ENCODE measurements at regions not wholly inside any gene's neighbourhood (a gene's known extent, or its start where the extent isn't known, plus 50 kb on each side); places are given as distances from the start of the nearest gene placed in this dataset.
A peak's percentile ranks its signal among the peaks of the same experiment; 100 is the strongest.

DNA sequence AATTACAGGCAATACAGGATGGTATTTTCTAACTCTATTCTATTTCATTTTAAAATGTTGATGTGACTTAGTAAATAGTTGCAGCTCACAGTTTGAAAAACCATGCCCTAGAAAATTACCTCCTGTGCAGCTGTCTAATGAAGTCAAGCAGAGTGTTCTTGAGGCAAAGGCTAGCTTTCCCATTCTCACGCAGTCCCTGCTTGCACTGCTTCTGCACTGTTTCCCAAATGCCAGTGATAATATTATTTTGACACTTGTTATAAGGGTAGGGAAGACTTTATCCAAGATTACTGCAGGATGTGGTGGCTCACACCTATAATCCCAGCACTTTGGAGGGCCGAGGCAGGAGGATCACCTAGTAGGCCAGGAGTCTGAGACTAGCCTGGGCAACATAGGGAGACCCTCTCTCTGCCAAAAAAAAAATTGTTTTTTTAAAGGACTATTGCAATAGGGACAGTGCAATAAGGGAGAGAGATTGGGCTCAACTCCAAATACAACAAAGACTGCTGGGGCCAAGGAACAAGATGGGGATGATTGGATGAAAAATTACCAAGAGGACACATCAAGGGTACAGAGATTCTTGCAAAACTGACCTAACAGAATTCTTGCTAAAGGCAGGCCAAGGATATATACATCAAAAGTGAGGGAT is 196.1 kb downstream of the LY86 start:
- DNase-seq, result no peak

DNA sequence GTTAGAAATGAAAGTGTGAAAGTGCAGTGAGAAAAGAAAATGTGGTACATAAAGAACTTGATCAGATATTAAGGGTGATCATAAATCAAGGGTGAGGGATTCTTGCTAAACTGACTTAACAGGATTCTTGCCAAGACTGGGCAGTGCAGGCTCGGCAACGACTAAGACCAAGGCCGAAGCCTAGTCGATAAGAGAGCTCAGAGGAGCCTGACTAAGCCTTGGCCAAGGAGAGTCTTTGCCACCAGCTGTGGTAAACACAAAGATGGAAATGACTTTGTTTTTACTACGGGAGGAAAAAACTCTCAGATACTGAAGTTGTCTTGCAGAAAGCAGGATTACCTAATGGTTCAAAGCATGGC is 196.6 kb downstream of the LY86 start:
- DNase-seq, result no peak

GRCh38 chr6:6788394-6789032 is 200.0 kb downstream of the LY86 start:
- DNase-seq, result no peak

DNA sequence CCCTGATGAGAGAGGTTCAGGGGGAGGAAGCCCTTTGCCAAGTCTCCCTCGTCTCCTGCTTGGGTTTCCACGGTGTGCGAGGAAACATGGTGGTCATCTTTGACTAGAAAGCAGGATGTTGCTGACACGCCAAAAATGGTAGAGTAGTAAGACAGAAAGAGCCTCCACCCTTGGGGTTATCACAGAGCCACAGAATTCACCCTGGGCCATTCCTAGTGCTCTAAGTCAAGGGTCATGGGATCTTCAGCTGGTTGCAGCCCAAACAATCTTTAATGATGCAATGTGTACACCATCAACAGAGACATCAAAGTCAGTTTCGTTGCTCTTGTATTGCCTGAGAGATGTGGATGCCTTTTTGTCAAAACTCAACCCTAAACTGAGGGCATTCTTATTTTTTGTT is 201.9 kb downstream of the LY86 start:
- no peak for DNase-seq

GRCh38 chr6:6790891-6791290 is 202.4 kb downstream of the LY86 start:
- DNase-seq, result no peak

- DNase-seq, result no peak
Measured at GRCh38 chr6:6793388-6794250, 205.1 kb downstream of the LY86 start.

GRCh38 chr6:6795393-6795792 is 206.9 kb downstream of the LY86 start:
- DNase-seq, result no peak

GRCh38 chr6:6796818-6797217 is 208.3 kb downstream of the LY86 start:
- DNase-seq, result no peak

DNA sequence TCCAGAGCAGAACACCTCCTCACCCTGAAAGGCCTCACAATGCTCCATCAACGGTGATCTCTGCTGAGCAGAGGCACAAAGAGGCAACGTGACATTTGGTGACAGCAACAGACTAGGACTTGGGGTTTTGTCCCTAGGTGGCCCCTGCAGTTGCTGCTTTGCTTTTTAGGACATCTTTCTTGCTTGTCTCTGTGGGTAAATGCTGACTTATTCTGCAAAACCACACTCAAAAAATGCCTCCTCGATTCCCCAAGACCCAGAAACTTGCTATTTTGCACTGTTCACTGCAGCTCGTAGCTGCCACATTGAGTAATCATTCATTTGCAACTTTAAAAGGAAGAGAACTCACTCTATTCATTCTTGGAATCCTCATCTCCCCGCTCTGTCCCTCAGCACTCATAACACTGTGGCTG is 209.9 kb downstream of the LY86 start:
- DNase-seq, result no peak

DNA sequence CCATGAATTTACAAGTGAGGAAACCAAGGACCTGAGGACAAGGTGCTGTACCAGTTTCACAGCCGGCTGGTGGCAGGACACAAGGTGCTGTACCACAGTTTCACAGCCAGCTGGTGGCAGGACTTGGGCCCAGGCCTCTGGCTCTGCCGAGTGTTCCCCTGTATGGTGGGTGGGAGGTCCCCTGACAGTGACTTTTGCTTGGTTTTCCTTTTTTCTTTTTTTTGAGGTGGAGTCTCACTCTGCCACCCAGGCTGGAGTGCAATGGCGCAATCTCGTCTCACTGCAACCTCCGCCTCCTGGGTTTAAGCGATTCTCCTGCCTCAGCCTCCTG is 212.4 kb downstream of the LY86 start:
- DNase-seq, result no peak

DNA sequence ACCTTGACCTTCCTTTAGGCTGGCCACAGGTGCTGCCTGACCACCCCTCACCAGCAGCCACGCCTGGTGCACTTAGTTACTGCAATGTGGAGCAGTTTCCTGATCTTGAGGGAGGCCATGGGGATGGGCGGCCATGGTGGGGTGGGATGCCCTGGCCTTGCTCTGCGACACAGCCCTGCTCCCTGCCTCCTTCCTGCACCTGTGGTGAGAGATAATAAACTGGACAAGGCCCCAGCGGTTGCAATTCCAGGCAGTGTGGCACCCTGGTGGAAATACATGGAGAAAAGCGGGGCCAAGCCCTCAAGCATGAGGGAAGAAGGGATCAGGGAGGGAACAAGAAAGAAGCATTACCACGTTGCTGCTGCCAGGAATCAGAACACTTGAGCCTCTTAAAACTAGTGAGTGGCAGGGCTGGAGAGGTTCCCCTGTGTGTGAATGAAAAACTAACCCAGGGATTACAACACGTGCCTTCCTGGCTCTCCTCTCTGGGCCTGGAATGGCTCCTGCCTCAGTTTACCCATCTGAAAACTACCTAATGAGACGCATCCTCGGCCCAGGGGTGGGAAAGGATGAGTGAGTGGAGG is 213.2 kb downstream of the LY86 start:
- no peak for DNase-seq

GRCh38 chr6:6803180-6803977 is 214.9 kb downstream of the LY86 start:
- no peak for DNase-seq

DNA sequence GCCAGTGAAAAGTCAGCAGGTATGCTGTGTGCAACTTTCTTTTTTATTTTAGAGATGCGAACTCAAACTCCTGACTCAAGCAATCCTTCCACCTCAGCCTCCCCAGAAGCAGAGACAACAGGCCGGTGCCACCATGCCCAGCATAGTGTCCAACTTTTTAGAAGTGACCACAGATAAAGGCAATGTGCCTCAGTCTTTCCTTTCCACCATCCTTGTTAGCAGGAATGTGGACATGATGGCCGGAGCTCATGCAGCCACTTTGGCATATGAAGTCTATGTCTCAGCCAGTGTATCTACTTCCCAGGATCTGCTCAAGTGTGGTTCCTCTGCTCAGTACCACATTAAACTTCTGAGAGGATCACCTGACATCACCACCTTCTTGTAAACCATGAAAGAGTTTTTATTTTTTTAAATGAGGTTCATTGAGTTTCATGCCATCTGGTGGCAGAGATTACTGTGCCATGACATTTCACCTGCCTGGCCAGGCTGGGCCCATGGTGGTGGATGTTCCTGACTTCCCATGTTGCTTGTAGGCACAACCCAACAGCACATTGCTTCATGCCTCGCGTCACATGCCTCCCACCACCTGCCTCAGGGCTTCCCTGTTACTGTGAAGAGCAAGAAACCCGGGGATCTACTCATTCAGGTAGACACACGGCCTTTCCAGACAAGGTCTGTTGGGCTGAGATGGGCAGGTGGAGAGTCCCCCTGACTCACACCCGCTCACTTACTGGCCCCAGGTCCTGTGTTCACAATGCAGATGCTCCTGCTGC is 216.5 kb downstream of the LY86 start:
- no peak for DNase-seq

GRCh38 chr6:6806844-6807518 is 218.5 kb downstream of the LY86 start:
- no peak for DNase-seq

GRCh38 chr6:6808343-6808742 is 219.8 kb downstream of the LY86 start:
- no peak for DNase-seq

DNA sequence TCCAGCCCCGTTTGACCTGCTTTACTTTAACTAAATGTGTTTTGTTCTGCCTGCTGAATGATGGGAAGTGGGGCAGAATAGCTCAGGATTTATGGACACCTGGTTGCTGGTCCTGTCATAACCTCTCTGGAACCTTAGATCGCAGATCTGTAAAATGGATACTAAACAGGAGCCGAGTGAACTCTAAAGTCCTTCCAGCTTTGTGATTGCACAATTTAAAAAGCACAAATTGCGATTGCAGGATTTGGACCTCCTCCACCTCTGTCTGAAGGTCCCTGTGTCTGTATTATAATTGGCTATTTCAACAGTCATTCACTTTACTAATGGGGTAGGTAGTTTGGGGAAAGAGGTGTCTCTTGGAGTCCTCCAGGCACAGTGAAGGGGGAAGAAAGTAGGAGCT is 220.4 kb downstream of the LY86 start:
- no peak for DNase-seq

DNA sequence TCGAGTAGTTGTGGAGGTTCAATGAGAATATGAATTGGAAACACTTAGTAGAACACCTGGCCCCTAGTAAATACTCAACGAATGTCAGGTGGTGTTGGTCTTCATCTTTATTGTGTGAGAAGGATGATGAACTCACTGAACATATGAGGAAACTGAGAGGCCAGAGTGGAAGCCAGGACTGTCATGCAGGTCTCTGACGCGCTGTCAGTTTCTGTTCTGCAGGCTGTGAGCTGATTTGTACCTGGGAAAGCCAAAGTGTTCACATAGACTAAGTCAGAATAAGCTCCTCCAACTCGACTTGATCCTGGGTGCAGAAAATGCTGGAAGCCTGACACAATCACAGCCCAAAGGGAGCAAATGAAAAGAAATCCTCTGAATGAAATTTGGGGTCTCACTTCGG is 222.2 kb downstream of the LY86 start:
- no peak for DNase-seq

- peak; percentile 78 for DNase-seq
Measured at GRCh38 chr6:6811128-6812009, 222.8 kb downstream of the LY86 start.

DNA sequence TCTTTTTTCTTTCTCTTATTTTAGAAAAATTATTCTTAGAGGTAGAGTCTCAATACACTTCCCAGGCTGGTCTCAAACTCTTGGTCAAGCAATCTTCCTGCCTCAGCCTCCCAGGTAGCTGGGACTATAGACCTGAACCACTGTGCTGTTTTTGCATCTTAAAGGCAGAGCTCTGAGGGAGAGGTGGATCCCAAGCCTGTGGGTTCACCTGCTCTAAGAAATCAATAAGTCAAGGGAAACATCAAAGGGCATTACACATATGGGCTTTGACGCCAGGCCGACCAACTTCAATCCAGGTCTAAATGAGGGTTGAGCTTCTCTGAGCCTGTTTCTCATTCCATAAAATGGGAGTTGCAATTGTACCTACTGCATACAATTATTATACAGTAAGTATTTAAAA is 223.9 kb downstream of the LY86 start:
- no peak for DNase-seq

DNA sequence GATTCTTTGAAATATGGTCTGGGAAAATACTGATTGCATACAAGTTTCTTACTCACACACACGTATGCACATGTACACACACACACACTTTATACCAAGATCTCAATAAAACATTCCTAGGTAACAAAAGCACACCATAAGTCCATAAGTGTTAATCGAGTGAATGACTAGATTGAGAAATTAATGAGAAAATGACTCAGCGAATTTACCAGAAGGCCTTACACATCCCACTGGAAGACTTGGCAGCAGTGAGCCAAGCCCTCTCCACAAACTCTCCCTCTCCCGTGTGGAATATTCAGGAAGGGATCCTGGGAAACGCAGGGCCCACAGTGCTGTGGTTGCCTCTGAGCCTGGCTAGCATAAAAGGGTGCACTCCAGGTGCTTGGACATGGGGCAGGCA is 227.2 kb downstream of the LY86 start:
- DNase-seq, result no peak
